DOHH2 (cell line): ENCODE measurements at regions not wholly inside any gene's neighbourhood (a gene's known extent, or its start where the extent isn't known, plus 50 kb on each side); places are given as distances from the start of the nearest gene placed in this dataset.

Experiments
- EZH2phosphoT487 ChIP-seq: fragments of 200-600 bp; sonication (generic); IDR thresholded peaks from 2 replicates; pipeline ENCODE4 v1.6.1; 2017; ENCODE audit warnings: borderline replicate concordance, mild to moderate bottlenecking, antibody characterized with exemption, low read length, moderate library complexity, mixed read lengths
- TF ChIP-seq, protein P1 (sequence below): fragments of 200-600 bp; sonication (generic); IDR thresholded peaks from one replicate; pipeline ENCODE4 v1.5.1; 2014; ENCODE audit warnings: antibody characterized with exemption, mild to moderate bottlenecking, low read depth, low read length; ENCODE audit not compliant: poor library complexity, severe bottlenecking

- no peak for TF ChIP-seq EZH2phosphoT487
- TF ChIP-seq, protein P1, sequence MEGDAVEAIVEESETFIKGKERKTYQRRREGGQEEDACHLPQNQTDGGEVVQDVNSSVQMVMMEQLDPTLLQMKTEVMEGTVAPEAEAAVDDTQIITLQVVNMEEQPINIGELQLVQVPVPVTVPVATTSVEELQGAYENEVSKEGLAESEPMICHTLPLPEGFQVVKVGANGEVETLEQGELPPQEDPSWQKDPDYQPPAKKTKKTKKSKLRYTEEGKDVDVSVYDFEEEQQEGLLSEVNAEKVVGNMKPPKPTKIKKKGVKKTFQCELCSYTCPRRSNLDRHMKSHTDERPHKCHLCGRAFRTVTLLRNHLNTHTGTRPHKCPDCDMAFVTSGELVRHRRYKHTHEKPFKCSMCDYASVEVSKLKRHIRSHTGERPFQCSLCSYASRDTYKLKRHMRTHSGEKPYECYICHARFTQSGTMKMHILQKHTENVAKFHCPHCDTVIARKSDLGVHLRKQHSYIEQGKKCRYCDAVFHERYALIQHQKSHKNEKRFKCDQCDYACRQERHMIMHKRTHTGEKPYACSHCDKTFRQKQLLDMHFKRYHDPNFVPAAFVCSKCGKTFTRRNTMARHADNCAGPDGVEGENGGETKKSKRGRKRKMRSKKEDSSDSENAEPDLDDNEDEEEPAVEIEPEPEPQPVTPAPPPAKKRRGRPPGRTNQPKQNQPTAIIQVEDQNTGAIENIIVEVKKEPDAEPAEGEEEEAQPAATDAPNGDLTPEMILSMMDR: no peak
These were observed 401.4 kb downstream of the TBL1XR1 start for GRCh38 chr3:176795891-176796290.
